Vagina (tissue), 2 donors: ENCODE measurements at regions not wholly inside any gene's neighbourhood (a gene's known extent, or its start where the extent isn't known, plus 50 kb on each side); places are given as distances from the start of the nearest gene placed in this dataset.

Experiments used
- CTCF ChIP-seq, 3 experiments: fragments of 450-650 bp in 2 of 3; fragments of 200-600 bp in 1 of 3; sonication (generic) in 1 of 3; IDR thresholded peaks; one replicate each; pipeline ENCODE4 v1.5.1; 2017 to 2019; ENCODE audit warnings: antibody characterized with exemption in 3 of 3, mild to moderate bottlenecking in 2 of 3, moderate library complexity in 2 of 3
- POLR2AphosphoS5 ChIP-seq, 2 donors: sonication (generic); formaldehyde crosslinking; IDR thresholded peaks; one replicate each; pipeline ENCODE4 v1.9.0; 2017; ENCODE audit warnings: antibody characterized with exemption in 2 of 2, mild to moderate bottlenecking in 2 of 2, low read depth in 1 of 2; ENCODE audit not compliant: insufficient read depth in 1 of 2

DNA sequence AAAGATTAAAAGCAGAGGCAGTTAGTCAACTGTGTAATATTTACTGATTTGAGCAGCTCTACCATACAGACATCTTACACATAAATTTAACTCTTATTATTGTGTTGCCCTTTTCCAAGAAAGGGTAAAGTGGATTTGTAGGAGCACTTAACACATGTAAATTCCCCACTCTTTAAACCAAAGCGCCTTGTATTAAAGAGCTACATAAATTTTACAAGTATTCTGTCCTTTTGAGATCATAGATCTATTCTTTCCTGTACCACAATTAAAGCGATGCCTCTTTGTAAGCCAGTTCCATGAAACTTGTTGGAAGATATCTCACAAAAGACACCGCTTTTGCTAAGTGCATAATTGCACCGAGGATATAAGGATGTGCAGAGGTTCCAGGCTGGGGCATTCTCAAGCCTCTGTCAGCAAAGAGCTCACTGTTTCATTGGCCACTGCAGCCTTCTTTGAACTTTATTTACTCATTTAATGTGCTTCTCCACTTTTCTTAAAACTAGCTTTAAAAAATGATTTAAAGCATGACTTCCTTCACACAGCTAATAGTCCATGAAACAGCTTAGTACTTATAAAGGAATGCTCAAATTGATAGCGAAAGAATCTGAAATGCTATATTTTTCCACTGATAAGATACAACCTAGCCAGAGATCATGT, 520.0 kb upstream of the TCF4 start:
- no peak for TF ChIP-seq CTCF (IDR thresholded peaks at IDR 0.05)
- TF ChIP-seq POLR2AphosphoS5 (IDR thresholded peaks at IDR 0.05; ENCODE audit: insufficient read depth in 1 of 2, low read depth in 1 of 2): no peak
